ENCODE measurements at regions not wholly inside any gene's neighbourhood (a gene's known extent, or its start where the extent isn't known, plus 50 kb on each side); places are given as distances from the start of the nearest gene placed in this dataset.
"Not testable (repeated sequence)": the region's sequence is repeated elsewhere in the genome, so short reads cannot be mapped to it uniquely, and the experiment has no call there.

DNA sequence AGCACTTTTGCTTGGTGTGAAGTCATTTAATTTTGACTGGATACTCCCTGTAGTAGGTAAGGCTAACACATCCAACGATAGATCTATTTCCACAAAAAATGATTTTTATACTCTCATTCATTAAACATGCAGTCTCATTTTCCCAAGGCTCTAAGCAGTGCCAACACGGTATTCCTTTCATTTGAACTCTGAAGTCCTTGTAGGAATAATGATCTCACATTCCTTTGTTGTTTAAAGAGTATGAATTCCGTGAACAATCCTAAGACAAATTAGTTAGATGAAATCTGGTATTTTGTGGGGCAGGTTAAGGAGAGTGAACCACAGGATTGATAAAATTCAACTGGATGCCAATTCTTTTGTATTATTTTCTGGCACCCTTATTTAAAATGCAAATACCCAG lies 66.6 kb downstream of the LACC1 start:
- no peak for DNase-seq (ENCODE audit: low read depth)

DNA sequence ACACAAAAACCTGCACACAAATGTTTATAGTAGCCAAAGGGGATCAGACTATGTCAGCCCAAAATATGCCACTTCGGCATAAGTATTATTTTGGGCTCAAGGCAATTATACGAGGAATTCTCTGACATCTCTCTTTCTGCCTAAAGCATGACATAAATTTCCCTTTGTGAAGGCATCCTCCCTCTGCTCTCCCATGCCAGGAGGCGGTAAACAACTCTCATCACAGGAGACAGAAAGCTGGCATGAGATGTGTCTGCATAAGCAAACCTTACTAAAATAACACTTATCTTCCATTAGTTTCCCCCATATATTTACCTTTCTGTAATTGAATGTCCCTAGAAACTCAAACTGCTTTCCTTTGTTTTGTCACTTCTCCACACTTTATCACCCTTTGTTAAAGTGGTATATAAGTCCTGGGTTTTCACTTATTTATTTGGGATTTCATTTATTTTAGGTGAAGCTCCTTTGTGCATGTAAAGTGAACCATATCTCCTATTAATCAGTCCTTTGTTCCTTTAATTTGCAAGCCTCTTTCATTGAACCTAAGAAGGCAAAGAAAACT lies 68.3 kb downstream of the LACC1 start:
- no peak for DNase-seq (ENCODE audit: low read depth)

DNA sequence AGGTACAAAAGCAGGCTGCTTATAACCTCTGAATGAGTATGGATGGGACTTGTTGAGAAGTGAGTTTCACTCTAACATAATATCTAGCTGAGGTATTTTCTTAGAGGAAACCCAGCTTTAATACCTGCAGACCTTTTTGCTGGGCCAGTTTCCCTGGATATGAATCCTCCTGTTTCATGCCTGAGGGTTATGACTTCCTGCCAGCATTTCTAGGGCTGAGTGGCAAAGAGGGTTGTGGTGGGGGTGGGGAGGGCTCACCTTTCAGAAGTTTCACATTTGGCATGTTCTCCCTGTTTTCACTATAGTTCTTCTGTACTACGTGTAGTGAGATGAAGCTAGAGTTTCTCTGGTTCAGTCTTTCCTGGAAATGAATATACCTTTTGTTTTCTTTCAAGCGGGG lies 73.7 kb downstream of the LACC1 start:
- DNase-seq (ENCODE audit: low read depth) = no peak

GRCh38 chr13:43956975-43957374 lies 77.3 kb downstream of the LACC1 start:
- DNase-seq (ENCODE audit: low read depth) = not testable (repeated sequence)

GRCh38 chr13:43959291-43959690 lies 79.6 kb downstream of the LACC1 start:
- DNase-seq (ENCODE audit: low read depth) = no peak

DNA sequence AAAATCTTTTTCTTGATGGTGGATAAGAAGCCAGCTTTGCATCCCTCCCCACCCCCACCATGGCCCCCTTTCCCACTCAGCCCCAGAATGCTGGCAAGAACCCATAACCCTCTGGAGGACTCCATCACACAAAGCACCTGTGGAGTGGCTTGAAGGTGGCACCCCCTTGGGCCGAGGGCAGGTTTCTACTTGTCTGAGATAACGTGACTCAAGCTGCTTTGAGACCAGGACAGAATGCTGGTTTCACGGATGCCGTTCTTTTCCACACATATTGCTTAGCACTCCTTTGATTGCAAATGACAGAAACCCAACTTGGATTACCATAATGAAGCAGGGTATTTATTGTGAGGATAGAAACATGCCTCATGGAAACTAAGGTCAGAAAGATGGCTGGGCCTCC lies 82.2 kb downstream of the LACC1 start:
- no peak for DNase-seq (ENCODE audit: low read depth)

- no peak for DNase-seq (ENCODE audit: low read depth)
These were observed 84.0 kb downstream of the LACC1 start for GRCh38 chr13:43963726-43964125.

DNA sequence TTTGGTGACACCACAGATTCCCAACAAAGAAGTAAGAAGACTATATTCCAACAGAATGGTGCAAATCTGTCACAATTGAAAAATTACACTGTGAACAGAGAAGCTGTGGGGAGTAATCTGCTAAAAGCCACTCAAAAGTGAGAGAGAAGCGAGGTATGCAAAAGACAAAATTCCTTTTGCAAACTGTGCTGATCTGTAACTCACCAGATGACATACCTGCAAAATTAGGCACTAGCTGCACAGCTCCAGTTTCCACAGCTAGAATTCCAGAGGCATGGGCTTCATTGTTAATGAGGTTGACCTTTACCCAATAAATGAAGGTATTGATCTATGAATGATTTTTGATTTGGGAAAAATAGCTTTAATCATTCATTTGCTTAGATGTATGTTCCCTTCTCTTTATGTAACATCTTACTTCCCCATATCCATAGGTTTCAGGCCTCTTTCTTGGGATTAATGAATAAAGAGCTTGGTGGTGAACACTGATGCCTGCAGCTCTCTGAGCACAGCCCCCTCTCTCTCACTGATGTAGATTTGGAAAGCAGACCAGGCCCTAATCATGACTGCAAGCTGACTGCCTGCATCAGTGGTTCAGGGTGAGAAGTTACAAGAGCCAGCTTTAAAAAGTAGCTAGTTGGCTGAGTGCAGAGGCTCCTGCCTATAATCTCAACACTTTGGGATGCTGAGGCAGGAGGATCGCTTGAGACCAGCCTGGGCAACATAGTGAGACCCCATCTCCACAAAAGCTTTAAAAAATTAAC lies 85.2 kb downstream of the LACC1 start:
- DNase-seq (ENCODE audit: low read depth) = no peak

GRCh38 chr13:43965459-43965845 lies 85.7 kb downstream of the LACC1 start:
- no peak for DNase-seq (ENCODE audit: low read depth)

DNA sequence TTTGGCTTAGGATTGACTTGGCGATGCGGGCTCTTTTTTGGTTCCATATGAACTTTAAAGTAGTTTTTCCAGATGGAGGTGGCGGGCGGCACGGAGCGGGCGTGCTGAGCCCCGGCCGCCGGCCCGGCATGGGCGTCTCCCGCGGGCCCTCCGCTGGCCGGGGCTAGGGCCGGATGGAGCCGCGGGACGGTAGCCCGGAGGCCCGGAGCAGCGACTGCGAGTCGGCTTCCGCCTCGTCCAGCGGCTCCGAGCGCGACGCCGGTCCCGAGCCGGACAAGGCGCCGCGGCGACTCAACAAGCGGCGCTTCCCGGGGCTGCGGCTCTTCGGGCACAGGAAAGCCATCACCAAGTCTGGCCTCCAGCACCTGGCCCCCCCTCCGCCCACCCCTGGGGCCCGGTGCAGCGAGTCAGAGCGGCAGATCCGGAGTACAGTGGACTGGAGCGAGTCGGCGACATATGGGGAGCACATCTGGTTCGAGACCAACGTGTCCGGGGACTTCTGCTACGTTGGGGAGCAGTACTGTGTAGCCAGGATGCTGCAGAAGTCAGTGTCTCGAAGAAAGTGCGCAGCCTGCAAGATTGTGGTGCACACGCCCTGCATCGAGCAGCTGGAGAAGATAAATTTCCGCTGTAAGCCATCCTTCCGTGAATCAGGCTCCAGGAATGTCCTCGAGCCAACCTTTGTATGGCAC lies 88.7 kb downstream of the LACC1 start:
- not testable (repeated sequence) for DNase-seq (ENCODE audit: low read depth)

- DNase-seq (ENCODE audit: low read depth) = not testable (repeated sequence)
These were observed 89.4 kb downstream of the LACC1 start for GRCh38 chr13:43968943-43969690.

DNA sequence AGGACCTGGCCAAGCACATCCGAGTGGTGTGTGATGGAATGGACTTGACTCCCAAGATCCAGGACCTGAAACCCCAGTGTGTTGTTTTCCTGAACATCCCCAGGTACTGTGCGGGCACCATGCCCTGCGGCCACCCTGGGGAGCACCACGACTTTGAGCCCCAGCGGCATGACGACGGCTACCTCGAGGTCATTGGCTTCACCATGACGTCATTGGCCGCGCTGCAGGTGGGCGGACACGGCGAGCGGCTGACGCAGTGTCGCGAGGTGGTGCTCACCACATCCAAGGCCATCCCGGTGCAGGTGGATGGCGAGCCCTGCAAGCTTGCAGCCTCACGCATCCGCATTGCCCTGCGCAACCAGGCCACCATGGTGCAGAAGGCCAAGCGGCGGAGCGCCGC lies 90.2 kb downstream of the LACC1 start:
- DNase-seq (ENCODE audit: low read depth) = not testable (repeated sequence)

GRCh38 chr13:43970520-43971242 lies 91.0 kb downstream of the LACC1 start:
- DNase-seq (ENCODE audit: low read depth) = not testable (repeated sequence)

DNA sequence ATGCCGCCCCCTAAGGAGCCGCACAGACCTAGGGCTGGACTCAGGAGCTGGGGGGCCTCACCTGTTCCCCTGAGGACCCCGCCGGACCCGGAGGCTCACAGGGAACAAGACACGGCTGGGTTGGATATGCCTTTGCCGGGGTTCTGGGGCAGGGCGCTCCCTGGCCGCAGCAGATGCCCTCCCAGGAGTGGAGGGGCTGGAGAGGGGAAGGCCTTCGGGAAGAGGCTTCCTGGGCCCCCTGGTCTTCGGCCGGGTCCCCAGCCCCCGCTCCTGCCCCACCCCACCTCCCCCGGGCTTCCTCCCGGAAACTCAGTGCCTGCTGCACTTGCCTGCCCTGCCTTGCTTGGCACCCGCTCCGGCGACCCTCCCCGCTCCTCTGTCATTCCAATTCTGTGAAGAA lies 91.6 kb downstream of the LACC1 start:
- not testable (repeated sequence) for DNase-seq (ENCODE audit: low read depth)

GRCh38 chr13:43977911-43978310 lies 98.2 kb downstream of the LACC1 start:
- DNase-seq (ENCODE audit: low read depth) = no peak

DNA sequence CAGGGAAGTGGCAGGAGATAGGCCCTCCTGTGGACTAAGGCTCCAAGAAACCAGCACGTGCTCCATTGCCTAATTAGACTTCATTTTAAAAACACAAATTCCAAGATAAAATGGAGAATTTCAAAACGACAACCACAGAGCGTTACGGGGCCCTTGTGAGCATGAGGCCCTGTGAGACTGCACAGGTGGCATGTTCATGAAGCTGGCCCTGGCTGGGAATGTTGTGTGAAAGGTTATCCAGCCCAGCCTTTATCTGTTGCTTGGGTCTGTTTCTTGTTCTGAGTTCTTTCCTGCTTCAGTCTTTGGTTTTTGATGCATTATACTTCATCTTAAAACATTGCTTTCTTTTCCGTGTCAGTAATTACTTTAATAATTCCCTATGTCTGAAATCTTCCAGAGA lies 99.0 kb downstream of the LACC1 start:
- no peak for DNase-seq (ENCODE audit: low read depth)

DNA sequence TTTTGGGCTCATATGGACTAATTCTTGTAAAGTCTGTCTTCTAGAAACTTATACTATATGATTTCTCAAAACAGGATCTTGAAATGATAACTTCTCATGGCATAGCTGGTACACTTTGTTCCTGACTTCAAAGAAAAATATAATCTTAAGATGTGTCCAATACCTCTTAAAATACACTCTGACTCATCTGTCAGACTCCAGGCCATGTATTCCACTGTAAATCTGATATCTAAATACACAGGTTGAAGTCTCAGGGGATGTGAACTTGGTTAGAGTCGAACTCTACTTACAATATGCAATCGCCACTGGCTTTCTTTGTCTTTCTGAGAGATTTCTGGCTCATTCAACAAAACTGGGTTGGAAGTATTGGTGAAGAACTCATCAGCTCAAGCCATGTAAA lies 99.8 kb downstream of the LACC1 start:
- no peak for DNase-seq (ENCODE audit: low read depth)

GRCh38 chr13:43980587-43980986 lies 100.9 kb downstream of the LACC1 start:
- DNase-seq (ENCODE audit: low read depth) = no peak

DNA sequence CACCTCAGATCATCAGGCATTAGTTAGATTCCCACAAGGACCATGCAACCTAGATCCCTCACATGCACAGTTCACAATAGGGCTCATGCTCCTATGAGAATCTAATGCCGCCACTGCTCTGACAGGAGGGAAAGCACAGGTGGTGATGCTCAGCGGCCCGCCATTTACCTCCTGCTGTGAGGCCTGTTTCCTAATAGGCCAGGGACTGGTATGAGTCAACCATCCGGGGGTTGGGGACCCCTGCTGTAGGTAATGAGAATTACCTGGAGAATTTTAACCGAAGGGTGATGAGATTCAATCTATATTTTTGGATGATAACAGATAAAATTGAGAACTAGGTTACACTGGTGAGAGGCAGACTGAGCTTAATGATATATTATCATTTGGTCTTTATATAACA lies 101.4 kb downstream of the LACC1 start:
- DNase-seq (ENCODE audit: low read depth) = no peak

DNA sequence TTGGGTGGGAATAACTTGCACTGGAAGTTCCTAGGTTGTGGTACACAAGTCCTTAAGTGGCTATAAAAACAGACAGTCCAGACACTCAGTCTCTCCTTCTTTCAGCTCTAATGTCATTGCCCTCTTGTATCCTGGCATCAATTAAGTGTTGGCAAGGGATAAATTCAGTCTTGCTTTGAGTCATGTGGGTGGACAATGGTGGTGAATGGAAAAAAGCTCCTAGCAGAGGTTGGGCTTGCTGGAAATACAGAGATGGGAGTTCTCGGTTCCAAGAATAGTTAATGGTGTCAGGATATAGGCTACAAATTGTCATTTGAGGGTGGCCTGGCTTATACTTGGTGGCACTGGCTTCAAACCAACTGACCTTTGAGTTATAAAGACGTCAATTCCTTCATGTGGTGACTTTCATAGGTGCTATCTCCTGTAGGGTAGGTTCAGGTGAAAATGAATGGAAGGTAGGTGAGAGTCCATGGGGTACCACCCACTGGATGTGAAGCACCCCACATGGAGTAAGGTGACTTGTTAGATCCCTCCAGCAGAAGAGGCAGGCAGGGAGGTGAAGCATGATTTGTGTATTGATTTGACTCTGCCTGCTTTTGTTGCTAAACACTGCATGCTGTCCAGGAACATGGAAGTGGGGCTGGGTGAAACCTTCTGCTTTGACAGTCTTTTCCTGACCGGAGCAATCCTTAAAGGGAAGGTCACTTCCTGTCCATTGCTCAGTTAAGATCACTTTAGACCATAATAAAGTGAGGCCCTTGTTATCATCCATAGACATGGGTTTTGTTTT lies 102.0 kb downstream of the LACC1 start:
- no peak for DNase-seq (ENCODE audit: low read depth)

GRCh38 chr13:43983373-43983772 lies 103.7 kb downstream of the LACC1 start:
- no peak for DNase-seq (ENCODE audit: low read depth)
